Heart left ventricle (tissue), 16 donors: ENCODE measurements at regions not wholly inside any gene's neighbourhood (a gene's known extent, or its start where the extent isn't known, plus 50 kb on each side); places are given as distances from the start of the nearest gene placed in this dataset.

Experiments
- ATAC-seq, 4 donors: fragments of 200-7000 bp; cut with Tn5 transposase; one replicate each; pipeline ENCODE4 v1.9.1; 2020 to 2022; ENCODE audit warnings: moderate library complexity in 4 of 4, mild to moderate bottlenecking in 3 of 4, moderate number of reproducible peaks in 1 of 4
- DNase-seq, 5 donors: peaks; one replicate each; pipeline ENCODE4 v3.0.0-alpha.2; 2020
- H3K27ac ChIP-seq, 12 donors: fragments of 200-600 bp; sonication (generic) in 4 of 12; one replicate each; pipeline versions ENCODE4 v1.5.0 to v1.8.0; 2016 to 2022; ENCODE audit warnings: mild to moderate bottlenecking in 2 of 12
- H3K27me3 ChIP-seq, 9 donors: fragments of 200-600 bp; sonication (generic) in 2 of 9; one replicate each; pipeline versions ENCODE4 v1.5.1 to v1.8.0; 2016 to 2022; ENCODE audit warnings: mild to moderate bottlenecking in 3 of 9
- H3K36me3 ChIP-seq, 9 donors: fragments of 200-600 bp; sonication (generic) in 2 of 9; one replicate each; pipeline versions ENCODE4 v1.5.0 to v1.8.0; 2018 to 2022; ENCODE audit warnings: mild to moderate bottlenecking in 2 of 9
- H3K4me1 ChIP-seq, 12 donors: fragments of 200-600 bp; sonication (generic) in 4 of 12; one replicate each; pipeline versions ENCODE4 v1.5.0 to v1.8.0; 2016 to 2022; ENCODE audit warnings: mild to moderate bottlenecking in 3 of 12
- H3K4me3 ChIP-seq, 12 donors: fragments of 200-600 bp; sonication (generic) in 4 of 12; one replicate each; pipeline versions ENCODE4 v1.5.0 to v1.8.0; 2017 to 2022; ENCODE audit warnings: mild to moderate bottlenecking in 9 of 12, moderate library complexity in 4 of 12
- H3K9me3 ChIP-seq, 12 donors: fragments of 200-600 bp; sonication (generic) in 4 of 12; one replicate each; pipeline versions ENCODE4 v1.5.0 to v1.8.0; 2016 to 2022; ENCODE audit warnings: mild to moderate bottlenecking in 1 of 12
- POLR2A ChIP-seq, 2 donors: fragments of 450-650 bp; IDR thresholded peaks; one replicate each; pipeline ENCODE4 v1.6.1; 2017; ENCODE audit warnings: antibody characterized with exemption in 2 of 2, mild to moderate bottlenecking in 2 of 2, moderate library complexity in 2 of 2
- WGBS, 4 donors: extraction: QIAGEN DNeasy Blood & Tissue Kit in 2 of 4; methylation state at CpG; one replicate each; pipeline versions ENCODE4 v1.1.5 to v1.1.7; 2013 to 2018; 5-methylcytosine and 5-hydroxymethylcytosine counted together
- intact Hi-C, 10 donors: fragments of 100-400 bp; cut with DNase I; formaldehyde crosslinking; loops; one replicate each; pipeline versions ENCODE4 v1.11.1 to v1.14.2; 2022
- TF ChIP-seq, protein P1 (sequence below), 12 donors: fragments of 200-600 bp; sonication (generic) in 4 of 12; IDR thresholded peaks; one replicate each; pipeline versions ENCODE4 v1.5.0 to v1.8.0; 2018 to 2022; ENCODE audit warnings: antibody characterized with exemption in 12 of 12, mild to moderate bottlenecking in 5 of 12
- donor health status: ischemic (EF 13 %, LVEDD 7.1; RV severe dilation, severe dysfunction).
- donor health status: healthy with polysubstance abuse.
- donor health status: DM: no; HTN: yes; CAD: no.
- donor health status: DM: no; HTN: no; CAD: no.
- donor health status: ischemic (EF 25% LVEDD 6.9; RV normal size, moderate dysfunction).
- donor health status: ischemic (EF 25% LVEDD 5.7; RV mildly dilated, moderate dysfunction).
- donor health status: healthy.
- donor health status: DM: yes; HTN: yes; CAD: no.
- donor health status: ischemic (EF 35%, LVEDD 5.7; RV mildly dilated, moderate dysfunction).
- donor health status: nonischemic (EF 11% LVEDD 7.7; RV severe dilation, severe dysfunction).
- donor health status: DM: yes; HTN: yes; CAD: no.
- donor health status: PGD.
- donor health status: ischemic (EF 29% LVEDD 5.4; RV normal size, mild dysfunction).
- donor health status: nonischemic (EF 23%, LVEDD 6.1; RV moderate dilation, normal function).

DNA sequence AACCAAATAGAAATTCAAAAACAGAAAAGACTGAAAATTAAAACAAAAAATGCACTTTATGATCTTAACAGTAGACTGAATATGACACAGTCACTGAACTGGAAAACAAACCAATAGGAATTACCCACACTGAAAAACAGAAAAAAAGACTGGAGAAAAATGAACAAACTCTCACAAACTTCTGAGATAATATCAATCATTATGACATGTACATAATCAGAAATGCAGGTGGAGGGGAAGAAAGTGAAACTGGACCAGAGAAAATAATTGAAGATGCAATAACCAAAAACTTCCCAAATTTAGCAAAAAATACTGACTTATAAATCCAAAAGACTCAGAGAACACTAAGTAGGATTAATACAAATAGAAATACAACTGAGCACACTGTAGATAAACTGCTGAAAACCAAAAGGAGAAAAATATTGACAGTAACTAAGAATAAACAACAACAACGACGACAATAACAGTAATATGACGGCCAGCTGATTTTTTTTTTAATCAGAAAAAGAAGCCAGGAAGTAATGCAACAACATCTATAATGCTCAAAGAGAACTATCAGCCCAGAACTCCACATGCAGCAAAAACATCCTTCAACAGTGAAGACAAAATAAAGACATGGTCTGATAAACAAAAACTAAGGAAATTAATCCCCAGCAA, 108.1 kb downstream of the ZFAND4 start:
- ATAC-seq = no peak
- no peak for TF ChIP-seq POLR2A (IDR thresholded peaks at IDR 0.05)
- TF ChIP-seq, protein P1, sequence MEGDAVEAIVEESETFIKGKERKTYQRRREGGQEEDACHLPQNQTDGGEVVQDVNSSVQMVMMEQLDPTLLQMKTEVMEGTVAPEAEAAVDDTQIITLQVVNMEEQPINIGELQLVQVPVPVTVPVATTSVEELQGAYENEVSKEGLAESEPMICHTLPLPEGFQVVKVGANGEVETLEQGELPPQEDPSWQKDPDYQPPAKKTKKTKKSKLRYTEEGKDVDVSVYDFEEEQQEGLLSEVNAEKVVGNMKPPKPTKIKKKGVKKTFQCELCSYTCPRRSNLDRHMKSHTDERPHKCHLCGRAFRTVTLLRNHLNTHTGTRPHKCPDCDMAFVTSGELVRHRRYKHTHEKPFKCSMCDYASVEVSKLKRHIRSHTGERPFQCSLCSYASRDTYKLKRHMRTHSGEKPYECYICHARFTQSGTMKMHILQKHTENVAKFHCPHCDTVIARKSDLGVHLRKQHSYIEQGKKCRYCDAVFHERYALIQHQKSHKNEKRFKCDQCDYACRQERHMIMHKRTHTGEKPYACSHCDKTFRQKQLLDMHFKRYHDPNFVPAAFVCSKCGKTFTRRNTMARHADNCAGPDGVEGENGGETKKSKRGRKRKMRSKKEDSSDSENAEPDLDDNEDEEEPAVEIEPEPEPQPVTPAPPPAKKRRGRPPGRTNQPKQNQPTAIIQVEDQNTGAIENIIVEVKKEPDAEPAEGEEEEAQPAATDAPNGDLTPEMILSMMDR (IDR thresholded peaks at IDR 0.05) = no peak
- whole genome bisulfite sequencing, 4 donors = 90 to 95% (median 92%) methylated on average over 3 of the region's 3 CpGs

DNA sequence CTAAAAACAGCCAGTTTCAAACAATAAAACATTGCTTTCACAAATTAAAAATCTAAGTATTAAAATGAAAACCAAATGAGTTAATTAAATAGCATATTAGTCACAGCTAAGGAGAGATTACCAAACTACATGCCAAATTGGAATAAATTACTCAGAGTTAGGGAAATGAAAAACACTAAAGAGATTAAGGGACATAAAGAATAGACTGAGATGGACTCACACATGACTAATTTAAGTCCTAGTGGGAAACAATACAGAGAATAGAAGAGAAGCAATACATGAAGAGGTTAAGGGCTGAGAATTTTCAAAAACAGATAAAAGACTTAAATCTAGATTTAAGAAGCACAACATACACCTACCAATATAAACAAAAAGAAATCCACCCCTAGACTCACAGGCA, 110.6 kb downstream of the ZFAND4 start:
- DNase-seq (no peak), ATAC-seq (no peak)
- Histone ChIP-seq H3K4me3 (no peak overlapping the region), H3K4me1 (peaks cover 0 to 16% (median 7%) of the 10 kb centered on the region in 12 donors), H3K27me3 (no peaks in the 10 kb centered on the region), H3K36me3 (no peaks in the 10 kb centered on the region), H3K27ac (no peak overlapping the region), H3K9me3 (no peaks in the 10 kb centered on the region)
- intact Hi-C loops = no loop called here
- TF ChIP-seq, protein P1 (IDR thresholded peaks at IDR 0.05) = no peak
- no peak for TF ChIP-seq POLR2A (IDR thresholded peaks at IDR 0.05)

More for the DNA sequence above, 108.1 kb downstream of the ZFAND4 start:
- Histone ChIP-seq H3K27me3 (no peaks in the 10 kb centered on the region), H3K4me1 (peaks cover 0 to 6% (median 0%) of the 10 kb centered on the region in 12 donors), H3K9me3 (peaks cover 0 to 5% (median 0%) of the 10 kb centered on the region in 12 donors), H3K4me3 (no peak overlapping the region), H3K27ac (no peak overlapping the region), H3K36me3 (no peaks in the 10 kb centered on the region)
- intact Hi-C loops = no loop called here
- no peak for DNase-seq

DNA sequence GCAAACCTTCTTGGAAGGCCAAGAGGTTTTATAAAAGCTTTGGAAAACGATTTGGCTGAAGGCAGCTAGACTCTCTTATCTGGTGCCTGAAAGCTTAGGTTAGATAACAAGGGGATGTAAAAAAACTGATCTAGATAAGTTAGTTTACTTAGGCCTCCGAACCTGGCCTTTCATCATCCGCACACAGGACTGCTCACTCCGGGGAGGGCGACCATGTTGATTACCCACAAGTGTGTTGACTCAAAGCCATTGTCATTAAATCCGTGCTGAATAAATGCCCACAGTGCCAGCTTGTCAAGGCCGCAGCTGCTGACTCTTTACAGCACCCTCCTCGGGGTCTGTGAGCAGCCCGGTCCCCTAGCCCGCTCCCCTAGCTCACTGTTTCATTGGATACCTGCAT, 112.3 kb downstream of the ZFAND4 start:
- WGBS, 4 donors = 90 to 96% (median 92%) methylated on average over 10 of the region's 10 CpGs
- Histone ChIP-seq H3K9me3 (no peaks in the 10 kb centered on the region), H3K27ac (no peak overlapping the region), H3K27me3 (no peaks in the 10 kb centered on the region), H3K4me1 (peaks cover 0 to 16% (median 7%) of the 10 kb centered on the region in 12 donors), H3K4me3 (no peak overlapping the region), H3K36me3 (no peaks in the 10 kb centered on the region)
- no peak for ATAC-seq
- no peak for DNase-seq
- TF ChIP-seq, protein P1 (IDR thresholded peaks at IDR 0.05) = no peak
- intact Hi-C loops = no loop called here

DNA sequence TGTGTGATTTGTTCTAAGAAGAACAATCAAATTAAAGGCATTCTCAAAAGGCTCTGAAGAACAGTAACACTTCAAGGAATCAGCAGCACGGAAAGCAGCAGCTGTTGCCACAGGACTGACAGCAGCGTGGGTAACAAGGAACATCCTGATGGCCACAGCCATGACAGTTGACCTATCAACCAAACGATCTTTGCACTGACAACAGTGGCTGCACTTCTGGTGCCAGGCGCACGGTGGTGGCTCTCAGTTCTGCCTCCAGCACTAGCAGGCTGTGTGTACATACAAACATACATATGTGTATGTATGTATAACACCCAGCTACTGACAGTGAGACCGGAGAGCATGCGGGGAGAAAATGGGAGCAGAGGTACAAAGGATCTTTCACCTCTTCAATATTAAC, 114.1 kb downstream of the ZFAND4 start:
- ATAC-seq (no peak), DNase-seq (no peak)
- no peak overlapping the region for H3K4me3 ChIP-seq
- H3K9me3 ChIP-seq = no peaks in the 10 kb centered on the region
- peaks cover 0 to 18% (median 7%) of the 10 kb centered on the region in 12 donors for H3K4me1 ChIP-seq
- 80 to 90% (median 89%) methylated on average over 7 of the region's 7 CpGs for WGBS, 4 donors
- TF ChIP-seq, protein P1 (IDR thresholded peaks at IDR 0.05) = no peak
- TF ChIP-seq POLR2A (IDR thresholded peaks at IDR 0.05) = no peak
- intact Hi-C loops = no loop called here
- no peak overlapping the region for H3K27ac ChIP-seq
- no peaks in the 10 kb centered on the region for H3K36me3 ChIP-seq
- no peaks in the 10 kb centered on the region for H3K27me3 ChIP-seq
